ENCODE measurements at regions not wholly inside any gene's neighbourhood (a gene's known extent, or its start where the extent isn't known, plus 50 kb on each side); places are given as distances from the start of the nearest gene placed in this dataset.

- Histone ChIP-seq H2BK15ac (ENCODE audit: low read depth, low read length) (no peak overlapping the region), H4K5ac (ENCODE audit: low read depth, low read length) (no peak overlapping the region), H3K9me3 (ENCODE audit: control insufficient read depth, insufficient read depth, low read length) (peaks cover 3% of the 10 kb centered on the region; the same call in 1 of the 2 replicates), H3K4me2 (ENCODE audit: low read depth, low read length) (no peak overlapping the region), H2BK120ac (ENCODE audit: low read depth, low read length) (no peak overlapping the region), H3K4me3 (ENCODE audit: insufficient read depth, low read depth, low read length) (no peak overlapping the region), H3K9ac (ENCODE audit: low read depth, low read length) (no peak overlapping the region), H3K56ac (ENCODE audit: extremely low read depth, insufficient read depth, low read length) (no peak overlapping the region), H4K8ac (ENCODE audit: low read depth in 2 of 2, low read length in 2 of 2) (no peak overlapping the region), H2AK5ac (ENCODE audit: low read depth, low read length) (no peak overlapping the region), H3K23ac (ENCODE audit: low read depth, low read length) (no peak overlapping the region), H3K27ac (ENCODE audit: insufficient read depth, low read length) (no peak overlapping the region), H2BK5ac (ENCODE audit: low read depth, low read length, poor library complexity, severe bottlenecking) (no peak overlapping the region), H3K18ac (ENCODE audit: low read depth, low read length) (no peak overlapping the region), H3K14ac (replicated peaks; ENCODE audit: low read depth, low read length) (no peak overlapping the region), H4K91ac (ENCODE audit: insufficient read depth, low read depth, low read length) (no peak overlapping the region), H3K9me1 (ENCODE audit: insufficient read depth, low read length) (no peaks in the 10 kb centered on the region), H2AFZ (replicated peaks; ENCODE audit: low read length, poor library complexity) (no peak overlapping the region), H3K4me1 (ENCODE audit: control insufficient read depth, insufficient read depth, low read length) (no peaks in the 10 kb centered on the region), H2AK9ac (replicated peaks; ENCODE audit: low read depth, low read length, poor library complexity) (no peak overlapping the region), H3K27me3 (ENCODE audit: control insufficient read depth, insufficient read depth, low read length) (no peaks in the 10 kb centered on the region), H3K79me1 (ENCODE audit: low read depth in 1 of 2, low read length in 2 of 2) (no peaks in the 10 kb centered on the region), H2BK20ac (ENCODE audit: low read depth, low read length) (no peak overlapping the region), H3K4ac (ENCODE audit: low read depth, low read length) (no peak overlapping the region), H3K36me3 (ENCODE audit: control insufficient read depth, insufficient read depth, low read length) (no peaks in the 10 kb centered on the region), H4K20me1 (ENCODE audit: insufficient read depth, low read length) (no peaks in the 10 kb centered on the region)
- TF ChIP-seq RFX5 (IDR thresholded peaks at IDR 0.05; ENCODE audit: low read depth, low read length) (no peak), CHD1 (IDR thresholded peaks at IDR 0.05; ENCODE audit: low read depth, low read length) (no peak), POLR2A (IDR thresholded peaks at IDR 0.05; ENCODE audit: low read depth, low read length) (no peak), RAD21 (IDR thresholded peaks at IDR 0.05; ENCODE audit: low read length) (no peak), USF2 (IDR thresholded peaks at IDR 0.05; ENCODE audit: low read depth, low read length) (no peak), NFE2L2 (IDR thresholded peaks at IDR 0.05; ENCODE audit: low read depth, low read length) (no peak), RCOR1 (IDR thresholded peaks at IDR 0.05; ENCODE audit: insufficient replicate concordance, low read length) (no peak), BHLHE40 (IDR thresholded peaks at IDR 0.05; ENCODE audit: low read depth, low read length) (no peak), MAZ (IDR thresholded peaks at IDR 0.05; ENCODE audit: borderline replicate concordance, low read depth, low read length) (no peak), MAFK (IDR thresholded peaks at IDR 0.05; ENCODE audit: low read depth, low read length) (no peak), MXI1 (IDR thresholded peaks at IDR 0.05; ENCODE audit: borderline replicate concordance, low read depth, low read length) (no peak), SMC3 (IDR thresholded peaks at IDR 0.05; ENCODE audit: low read depth, low read length) (no peak), CEBPB (IDR thresholded peaks at IDR 0.05; ENCODE audit: low read depth, low read length) (no peak), FOS (IDR thresholded peaks at IDR 0.05; ENCODE audit: low read depth, low read length) (no peak)
- TF ChIP-seq, protein P1, sequence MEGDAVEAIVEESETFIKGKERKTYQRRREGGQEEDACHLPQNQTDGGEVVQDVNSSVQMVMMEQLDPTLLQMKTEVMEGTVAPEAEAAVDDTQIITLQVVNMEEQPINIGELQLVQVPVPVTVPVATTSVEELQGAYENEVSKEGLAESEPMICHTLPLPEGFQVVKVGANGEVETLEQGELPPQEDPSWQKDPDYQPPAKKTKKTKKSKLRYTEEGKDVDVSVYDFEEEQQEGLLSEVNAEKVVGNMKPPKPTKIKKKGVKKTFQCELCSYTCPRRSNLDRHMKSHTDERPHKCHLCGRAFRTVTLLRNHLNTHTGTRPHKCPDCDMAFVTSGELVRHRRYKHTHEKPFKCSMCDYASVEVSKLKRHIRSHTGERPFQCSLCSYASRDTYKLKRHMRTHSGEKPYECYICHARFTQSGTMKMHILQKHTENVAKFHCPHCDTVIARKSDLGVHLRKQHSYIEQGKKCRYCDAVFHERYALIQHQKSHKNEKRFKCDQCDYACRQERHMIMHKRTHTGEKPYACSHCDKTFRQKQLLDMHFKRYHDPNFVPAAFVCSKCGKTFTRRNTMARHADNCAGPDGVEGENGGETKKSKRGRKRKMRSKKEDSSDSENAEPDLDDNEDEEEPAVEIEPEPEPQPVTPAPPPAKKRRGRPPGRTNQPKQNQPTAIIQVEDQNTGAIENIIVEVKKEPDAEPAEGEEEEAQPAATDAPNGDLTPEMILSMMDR (conservative IDR thresholded peaks at IDR 0.05; ENCODE audit: low read depth, low read length), result no peak
- TF ChIP-seq, protein P2, sequence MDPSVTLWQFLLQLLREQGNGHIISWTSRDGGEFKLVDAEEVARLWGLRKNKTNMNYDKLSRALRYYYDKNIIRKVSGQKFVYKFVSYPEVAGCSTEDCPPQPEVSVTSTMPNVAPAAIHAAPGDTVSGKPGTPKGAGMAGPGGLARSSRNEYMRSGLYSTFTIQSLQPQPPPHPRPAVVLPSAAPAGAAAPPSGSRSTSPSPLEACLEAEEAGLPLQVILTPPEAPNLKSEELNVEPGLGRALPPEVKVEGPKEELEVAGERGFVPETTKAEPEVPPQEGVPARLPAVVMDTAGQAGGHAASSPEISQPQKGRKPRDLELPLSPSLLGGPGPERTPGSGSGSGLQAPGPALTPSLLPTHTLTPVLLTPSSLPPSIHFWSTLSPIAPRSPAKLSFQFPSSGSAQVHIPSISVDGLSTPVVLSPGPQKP (IDR thresholded peaks at IDR 0.05; ENCODE audit: borderline replicate concordance, low read depth, low read length), result no peak
- ChIA-PET POLR2A (ENCODE audit: unreplicated experiment) (no interaction called here), CTCF (no interaction called here)
- no CpG with 5 or more reads among the region's 6 CpGs for WGBS, 2 experiments (ENCODE audit: extremely low coverage in 2 of 2, insufficient read length in 1 of 2)
- dilution Hi-C loops (cut with HindIII; ENCODE audit: low sequenced_read_pairs, unreplicated experiment), result no loop called here
- DNase-seq, result no peak
- no TSS peak for BruUV-seq (replicated peaks)
- intact Hi-C loops (cut with micrococcal nuclease), result no loop called here
- in situ Hi-C loops (cut with MboI; ENCODE audit: low sequenced_read_pairs), result no loop called here
- ATAC-seq (ENCODE audit: low read depth), result no peak
Observed at GRCh38 chr2:22673529-22673928, 711.5 kb upstream of the KLHL29 start.

Data from IMR-90 (cell line).